ENCODE measurements at regions not wholly inside any gene's neighbourhood (a gene's known extent, or its start where the extent isn't known, plus 50 kb on each side); places are given as distances from the start of the nearest gene placed in this dataset.
"Not testable (repeated sequence)": the region's sequence is repeated elsewhere in the genome, so short reads cannot be mapped to it uniquely, and the experiment has no call there.

DNA sequence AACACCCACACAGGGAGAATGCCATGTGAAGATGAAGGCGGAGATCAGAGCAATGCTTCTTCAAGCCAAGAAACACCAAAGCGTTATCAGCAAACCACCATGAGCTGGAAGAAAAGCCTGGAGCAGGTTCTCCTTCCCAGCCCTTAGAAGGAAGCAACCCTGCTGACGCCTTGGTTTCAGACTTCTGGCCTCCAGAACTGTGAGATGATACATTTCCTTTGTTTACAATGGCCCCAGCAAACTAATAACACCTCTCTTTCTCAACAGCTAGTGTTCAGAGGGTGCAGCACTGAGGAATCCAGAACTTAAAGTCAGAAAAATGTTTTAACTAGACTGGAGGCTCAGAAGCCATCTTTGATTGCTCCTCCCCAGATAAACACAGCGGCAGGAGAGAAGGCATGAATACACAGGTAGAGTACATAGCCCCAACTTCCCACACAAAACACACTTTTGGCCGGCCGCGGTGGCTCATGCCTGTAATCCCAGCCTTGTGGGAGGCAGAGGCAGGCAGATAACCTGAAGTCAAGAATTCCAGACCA lies 132.4 kb upstream of the LPP start:
- Histone ChIP-seq H3K36me3 (ENCODE audit: control insufficient read depth in 4 of 4, insufficient read depth in 3 of 4, low read depth in 1 of 4, low read length in 3 of 4) (no peaks in the 10 kb centered on the region), H3K27me3 (ENCODE audit: control insufficient read depth in 4 of 4, insufficient read depth in 4 of 4, low read length in 3 of 4) (no peaks in the 10 kb centered on the region), H3K4me1 (ENCODE audit: control insufficient read depth in 4 of 4, insufficient read depth in 4 of 4, low read length in 3 of 4) (peaks cover 0 to 14% (median 6%) of the 10 kb centered on the region in 4 donors), H3K9me3 (ENCODE audit: control insufficient read depth in 4 of 4, low read length in 3 of 4) (no peaks in the 10 kb centered on the region), H3K4me3 (ENCODE audit: low read depth in 1 of 3, low read length in 3 of 3) (no peak overlapping the region), H3K27ac (ENCODE audit: low read depth in 1 of 2, low read length in 2 of 2) (no peak overlapping the region), H3K9ac (ENCODE audit: low read depth in 1 of 2, low read length in 2 of 2) (no peak overlapping the region)
- no peak for TF ChIP-seq FOXA1 (IDR thresholded peaks at IDR 0.05)
- no peak for TF ChIP-seq GABPA (IDR thresholded peaks at IDR 0.05 in 1 of 2, conservative IDR thresholded peaks at IDR 0.05 in 1 of 2)
- TF ChIP-seq HNF4G (IDR thresholded peaks at IDR 0.05): no peak
- TF ChIP-seq TAF1 (conservative IDR thresholded peaks at IDR 0.05): no peak
- DNase-seq (ENCODE audit: low spot score): no peak
- WGBS: 84% methylated on average over 7 of the region's 7 CpGs

DNA sequence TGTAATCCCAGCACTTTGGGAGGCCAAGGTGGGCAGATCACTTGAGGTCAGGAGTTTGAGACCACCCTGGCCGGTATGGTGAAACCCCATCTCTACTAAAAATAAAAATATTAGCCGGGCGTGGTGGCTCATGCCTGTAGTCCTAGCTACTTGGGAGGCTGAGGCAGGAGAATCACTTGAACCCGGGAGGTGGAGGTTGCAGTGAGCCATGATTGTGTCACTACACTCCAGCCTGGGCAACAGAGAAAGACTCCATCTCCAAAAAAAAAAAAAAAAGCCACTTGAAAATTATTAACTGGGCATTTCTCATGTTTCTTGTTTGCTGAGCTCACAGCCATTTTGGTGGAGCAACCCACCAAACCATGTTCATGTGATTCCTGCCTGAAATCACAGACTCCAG lies 131.1 kb upstream of the LPP start:
- H3K9me3 ChIP-seq (ENCODE audit: control insufficient read depth in 4 of 4, low read length in 3 of 4); H3K9ac ChIP-seq (ENCODE audit: low read depth in 1 of 2, low read length in 2 of 2): not testable (repeated sequence)
- 98% methylated on average over 4 of the region's 4 CpGs for WGBS

GRCh38 chr3:188025555-188025954 lies 128.4 kb upstream of the LPP start:
- Histone ChIP-seq H3K27ac (ENCODE audit: low read depth in 1 of 2, low read length in 2 of 2) (no peak overlapping the region), H3K4me1 (ENCODE audit: control insufficient read depth in 4 of 4, insufficient read depth in 4 of 4, low read length in 3 of 4) (peaks cover 0 to 11% (median 8%) of the 10 kb centered on the region in 4 donors), H3K4me3 (ENCODE audit: low read depth in 1 of 3, low read length in 3 of 3) (no peak overlapping the region), H3K27me3 (ENCODE audit: control insufficient read depth in 4 of 4, insufficient read depth in 4 of 4, low read length in 3 of 4) (no peaks in the 10 kb centered on the region), H3K9ac (ENCODE audit: low read depth in 1 of 2, low read length in 2 of 2) (no peak overlapping the region), H3K9me3 (ENCODE audit: control insufficient read depth in 4 of 4, low read length in 3 of 4) (no peaks in the 10 kb centered on the region), H3K36me3 (ENCODE audit: control insufficient read depth in 4 of 4, insufficient read depth in 3 of 4, low read depth in 1 of 4, low read length in 3 of 4) (no peaks in the 10 kb centered on the region)
- TF ChIP-seq RXRA (IDR thresholded peaks at IDR 0.05) (no peak), ZBTB33 (IDR thresholded peaks at IDR 0.05) (no peak)
- DNase-seq (ENCODE audit: low spot score): no peak
- 85% methylated on average over 6 of the region's 6 CpGs for WGBS

More for the DNA sequence above, 131.1 kb upstream of the LPP start:
- not testable (repeated sequence) for H3K4me3 ChIP-seq (ENCODE audit: low read depth in 1 of 3, low read length in 3 of 3); DNase-seq (ENCODE audit: low spot score); H3K27me3 ChIP-seq (ENCODE audit: control insufficient read depth in 4 of 4, insufficient read depth in 4 of 4, low read length in 3 of 4); H3K27ac ChIP-seq (ENCODE audit: low read depth in 1 of 2, low read length in 2 of 2); H3K36me3 ChIP-seq (ENCODE audit: control insufficient read depth in 4 of 4, insufficient read depth in 3 of 4, low read depth in 1 of 4, low read length in 3 of 4)
- peaks cover 0 to 18% (median 8%) of the 10 kb centered on the region in 4 donors for H3K4me1 ChIP-seq (ENCODE audit: control insufficient read depth in 4 of 4, insufficient read depth in 4 of 4, low read length in 3 of 4)

DNA sequence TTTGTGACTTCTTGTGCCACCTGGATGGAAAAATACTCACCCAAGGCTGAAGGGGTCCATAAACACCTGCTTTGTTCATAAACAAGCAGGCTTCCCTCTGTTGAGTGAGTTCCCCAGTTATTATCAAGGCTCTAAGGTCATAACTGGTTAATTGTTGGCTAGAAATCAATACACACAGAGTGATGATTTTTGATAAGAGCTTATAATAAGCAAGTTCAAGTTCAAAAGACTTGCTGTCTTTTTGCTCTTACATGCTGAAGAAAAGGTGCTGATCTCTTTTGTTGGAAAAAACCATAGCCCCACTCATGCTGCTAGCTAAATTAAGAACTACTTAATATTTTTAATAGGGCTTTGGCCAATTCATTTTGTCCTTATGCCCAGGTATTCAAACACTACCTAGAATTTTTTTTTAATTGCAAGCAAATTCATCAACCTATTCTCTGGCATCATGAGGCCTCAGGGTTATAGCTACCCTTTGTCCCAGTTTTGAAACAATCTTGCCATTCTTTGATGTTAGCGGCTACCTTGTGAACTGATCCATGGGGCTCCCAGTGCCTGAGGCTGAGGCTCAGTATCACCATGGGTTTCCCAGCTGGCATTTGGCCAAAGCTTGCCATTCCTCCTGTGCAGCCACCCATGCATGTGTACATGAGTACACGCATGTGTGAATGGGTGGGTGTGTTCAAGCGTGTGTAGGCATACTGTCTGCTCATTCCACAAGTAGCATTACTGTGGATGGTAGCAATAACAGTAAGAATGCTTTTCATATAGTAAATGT lies 127.6 kb upstream of the LPP start:
- H3K36me3 ChIP-seq (ENCODE audit: control insufficient read depth in 4 of 4, insufficient read depth in 3 of 4, low read depth in 1 of 4, low read length in 3 of 4): no peaks in the 10 kb centered on the region
- 71% methylated on average over 3 of the region's 3 CpGs for WGBS
- H3K4me3 ChIP-seq (ENCODE audit: low read depth in 1 of 3, low read length in 3 of 3): no peak overlapping the region
- no peaks in the 10 kb centered on the region for H3K9me3 ChIP-seq (ENCODE audit: control insufficient read depth in 4 of 4, low read length in 3 of 4)
- peak in 1 of 2 donors; percentile 12 for TF ChIP-seq RAD21 (IDR thresholded peaks at IDR 0.05)
- TF ChIP-seq TAF1 (conservative IDR thresholded peaks at IDR 0.05): no peak
- no peak for TF ChIP-seq HNF4G (IDR thresholded peaks at IDR 0.05)
- TF ChIP-seq RXRA (IDR thresholded peaks at IDR 0.05): peak; percentile 53 to 54
- TF ChIP-seq ZBTB33 (IDR thresholded peaks at IDR 0.05): no peak
- no peak for TF ChIP-seq YY1 (IDR thresholded peaks at IDR 0.05)
- no peak for TF ChIP-seq FOXA2 (IDR thresholded peaks at IDR 0.05)
- TF ChIP-seq REST (IDR thresholded peaks at IDR 0.05): no peak
- DNase-seq (ENCODE audit: low spot score): no peak
- H3K4me1 ChIP-seq (ENCODE audit: control insufficient read depth in 4 of 4, insufficient read depth in 4 of 4, low read length in 3 of 4): peaks cover 0 to 11% (median 8%) of the 10 kb centered on the region in 4 donors
- no peak overlapping the region for H3K27ac ChIP-seq (ENCODE audit: low read depth in 1 of 2, low read length in 2 of 2)
- no peak overlapping the region for H3K9ac ChIP-seq (ENCODE audit: low read depth in 1 of 2, low read length in 2 of 2)
- H3K27me3 ChIP-seq (ENCODE audit: control insufficient read depth in 4 of 4, insufficient read depth in 4 of 4, low read length in 3 of 4): no peaks in the 10 kb centered on the region

Data from liver (tissue), 7 donors.